ENCODE measurements at regions not wholly inside any gene's neighbourhood (a gene's known extent, or its start where the extent isn't known, plus 50 kb on each side); places are given as distances from the start of the nearest gene placed in this dataset.

DNA sequence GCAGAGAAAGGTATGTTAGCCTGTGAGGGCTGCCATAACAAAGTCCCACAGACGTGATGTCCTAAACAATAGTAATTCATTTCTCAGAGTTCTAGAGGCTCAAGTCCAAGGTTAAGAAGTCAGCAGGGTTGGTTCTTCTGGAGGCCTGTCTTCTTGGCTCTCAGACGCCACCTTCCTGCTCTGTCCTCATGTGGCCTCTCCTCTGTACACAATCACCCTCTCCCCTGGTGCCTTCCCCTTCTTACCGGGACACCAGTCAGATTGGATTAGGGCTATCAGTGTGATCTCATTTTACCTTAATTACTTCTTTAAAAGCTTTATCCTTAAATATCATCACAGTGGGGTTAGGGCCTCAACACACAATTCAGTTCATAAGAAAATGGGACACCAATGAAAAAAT is 860.5 kb downstream of the RNF144A start:
- no peak for DNase-seq

DNA sequence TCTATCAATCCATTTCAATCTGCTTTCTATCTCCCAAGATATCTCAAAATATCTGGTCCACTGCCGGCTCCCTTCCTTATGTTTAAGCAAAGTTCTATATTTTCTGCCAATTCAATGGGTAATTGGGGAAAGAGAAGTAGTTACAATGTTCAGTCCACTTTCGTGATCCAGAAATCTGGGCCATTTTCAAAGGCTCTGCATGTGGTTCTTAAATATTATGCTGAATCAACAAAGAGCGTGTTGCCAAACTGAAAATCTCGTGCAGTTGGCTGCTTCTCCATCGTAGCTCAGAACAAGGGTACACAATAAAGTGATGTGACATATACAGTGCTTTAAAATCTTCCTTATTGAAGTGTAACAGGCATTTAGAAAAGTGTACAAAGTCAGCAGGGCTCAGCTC is 863.1 kb downstream of the RNF144A start:
- DNase-seq: no peak

DNA sequence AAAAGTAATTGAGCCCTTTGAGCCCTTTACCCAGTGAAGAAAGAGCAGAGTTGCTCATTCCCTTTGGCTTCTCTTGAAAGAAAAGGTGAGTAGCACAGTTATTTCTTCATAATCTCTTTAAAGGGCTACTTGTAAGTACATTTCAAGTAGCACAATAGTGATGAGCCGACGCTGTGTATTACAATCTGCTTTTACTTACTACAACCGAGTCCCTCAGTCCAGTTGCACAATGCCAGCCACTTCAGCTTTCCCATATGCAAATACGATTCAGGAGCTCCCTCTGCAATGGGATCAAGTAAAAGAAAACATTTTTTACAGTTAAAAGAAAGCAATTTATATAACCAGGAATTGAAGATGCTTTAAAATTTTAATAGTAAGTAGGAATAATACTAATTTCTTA is 868.5 kb downstream of the RNF144A start:
- no peak for DNase-seq

DNA sequence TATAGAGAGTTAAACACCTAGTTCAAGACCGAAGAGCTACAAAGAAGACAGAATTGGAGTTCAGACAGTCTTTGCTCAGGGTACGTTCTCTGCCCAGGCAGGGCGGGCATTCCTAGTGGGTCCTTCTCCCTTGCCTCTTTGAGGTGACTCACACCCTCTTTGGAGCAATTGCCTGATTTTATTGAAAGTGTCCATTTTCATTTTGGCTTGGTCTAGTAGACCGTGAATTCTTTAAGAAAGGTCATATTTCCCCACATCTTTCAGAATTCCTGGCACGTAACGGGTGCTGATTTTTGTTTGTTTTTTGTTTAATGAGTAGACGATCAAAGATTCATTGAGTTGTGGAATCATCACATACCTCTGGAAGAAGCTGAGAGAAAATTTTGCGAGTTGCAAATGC is 871.5 kb downstream of the RNF144A start:
- no peak for DNase-seq

DNA sequence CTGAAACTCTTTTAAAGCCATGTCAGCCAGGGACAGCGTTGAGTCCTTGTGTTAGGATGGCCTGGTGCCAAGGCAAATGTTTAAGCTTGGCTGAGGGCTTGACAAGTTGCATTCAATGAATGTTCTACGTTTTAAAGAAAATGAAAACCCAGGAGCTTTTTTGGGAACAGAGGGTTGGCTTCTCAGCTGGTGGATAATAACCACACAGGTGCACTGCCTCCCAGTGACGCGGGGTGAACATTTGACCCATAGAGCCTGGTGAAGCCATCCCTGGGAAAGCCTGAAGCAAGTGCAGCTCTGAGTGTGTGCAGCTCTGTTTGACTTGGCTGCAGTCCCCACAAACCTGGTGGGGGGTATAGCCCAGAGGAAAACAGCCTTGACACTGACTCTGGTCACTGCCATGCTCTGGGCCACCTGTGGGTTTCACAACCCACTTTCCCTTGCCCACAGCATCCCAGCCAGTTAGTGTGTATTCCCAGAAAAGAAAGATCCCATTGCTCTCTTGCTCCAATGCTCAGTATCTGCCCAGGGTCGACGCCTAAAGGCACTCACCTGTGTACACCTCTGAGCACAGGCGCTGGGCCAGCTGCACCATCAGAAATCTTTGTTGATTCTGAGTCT is 874.9 kb downstream of the RNF144A start:
- DNase-seq: no peak

DNA sequence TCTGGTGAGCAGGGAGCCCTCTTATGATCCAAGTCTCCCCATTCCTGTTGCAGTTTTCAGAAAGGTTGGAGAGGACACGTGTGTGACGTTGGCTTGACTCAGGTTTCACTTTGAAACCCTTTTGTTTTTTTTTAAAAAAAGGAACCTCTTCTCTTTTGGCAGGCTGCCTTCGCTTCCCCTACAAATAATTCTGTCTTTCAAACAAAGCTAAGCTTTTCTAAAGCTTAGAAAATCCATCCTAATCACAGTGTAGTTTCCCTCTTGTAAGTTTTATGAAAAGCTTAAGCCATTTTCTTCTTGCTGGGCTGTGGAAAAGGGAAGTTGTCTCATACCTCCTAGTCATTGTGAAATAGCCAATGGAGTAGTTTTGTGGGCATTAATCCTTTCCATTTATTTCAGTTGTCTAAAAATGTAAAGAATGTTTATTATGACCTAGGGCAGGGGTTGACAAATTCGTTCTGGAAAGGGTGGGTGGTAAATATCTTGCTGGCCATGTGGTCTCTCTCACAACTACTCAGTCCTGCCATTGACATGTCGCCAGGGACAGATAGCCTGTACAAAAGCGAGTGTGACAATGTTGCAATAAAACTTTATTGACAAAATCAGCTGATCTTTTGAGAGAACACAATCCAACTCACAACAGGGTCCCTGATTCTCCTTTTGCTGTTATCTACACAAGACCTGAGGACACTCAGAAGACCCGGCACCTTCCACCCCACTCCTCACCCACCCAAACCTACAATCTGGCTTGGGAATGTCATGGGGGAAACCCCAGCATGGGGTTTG is 878.8 kb downstream of the RNF144A start:
- no peak for DNase-seq

DNA sequence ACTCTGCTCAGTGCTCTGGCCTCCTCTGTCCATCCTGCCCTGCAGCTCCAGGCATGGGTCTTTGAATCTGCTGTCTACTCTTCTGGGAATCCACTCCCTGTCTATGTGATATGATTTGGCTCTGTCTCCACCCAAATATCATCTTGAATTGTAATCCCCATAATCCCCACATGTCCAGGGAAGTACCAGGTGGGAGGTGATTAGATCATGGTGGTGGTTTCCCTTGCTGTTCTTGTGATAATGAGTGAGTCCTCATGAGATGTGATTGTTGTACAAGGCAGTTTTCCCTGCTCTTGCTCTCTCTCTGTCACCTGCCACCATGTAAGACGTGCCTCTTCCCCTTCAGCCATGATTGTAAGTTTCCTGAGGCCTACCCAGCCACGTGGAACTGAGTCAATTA is 881.8 kb upstream of the ID2 start:
- DNase-seq: no peak

DNA sequence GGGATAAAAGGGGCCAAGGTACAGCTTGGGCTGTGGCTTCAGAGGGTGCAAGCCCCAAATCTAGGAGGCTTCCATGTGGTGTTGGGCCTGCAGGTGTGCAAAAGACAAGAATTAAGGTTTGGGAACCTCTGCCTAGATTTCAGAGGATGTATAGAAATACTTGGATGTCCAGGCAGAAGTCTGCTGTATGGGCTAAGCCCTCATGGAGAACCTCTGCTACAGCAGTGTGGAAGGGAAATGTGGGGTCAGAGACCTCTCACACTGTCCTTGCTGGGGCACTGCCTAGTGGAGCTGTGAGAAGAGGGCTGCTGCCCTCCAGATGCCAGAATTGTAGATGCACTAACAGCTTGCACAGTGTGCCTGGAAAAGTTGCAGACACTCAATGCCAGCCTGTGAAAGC is 880.6 kb upstream of the ID2 start:
- DNase-seq: no peak

DNA sequence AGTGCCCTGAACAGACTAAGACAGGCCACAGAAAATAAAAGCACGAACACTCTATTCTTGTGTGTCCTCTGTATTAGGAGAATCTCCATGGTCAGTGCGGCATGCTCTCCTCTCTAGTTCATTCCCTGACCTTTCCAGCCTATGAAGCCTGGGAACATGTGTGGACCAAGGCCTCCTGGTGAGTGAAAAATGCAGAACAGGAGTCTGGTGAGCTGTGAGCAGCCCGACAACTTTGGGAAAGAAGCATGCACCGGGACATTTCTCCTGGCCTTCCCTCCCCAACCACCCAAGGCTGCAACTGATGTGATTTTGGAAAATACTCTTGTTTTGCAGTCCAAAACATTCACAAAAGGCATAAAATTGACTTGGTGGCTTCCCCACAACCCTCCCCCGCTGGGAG is 878.3 kb upstream of the ID2 start:
- DNase-seq: no peak

DNA sequence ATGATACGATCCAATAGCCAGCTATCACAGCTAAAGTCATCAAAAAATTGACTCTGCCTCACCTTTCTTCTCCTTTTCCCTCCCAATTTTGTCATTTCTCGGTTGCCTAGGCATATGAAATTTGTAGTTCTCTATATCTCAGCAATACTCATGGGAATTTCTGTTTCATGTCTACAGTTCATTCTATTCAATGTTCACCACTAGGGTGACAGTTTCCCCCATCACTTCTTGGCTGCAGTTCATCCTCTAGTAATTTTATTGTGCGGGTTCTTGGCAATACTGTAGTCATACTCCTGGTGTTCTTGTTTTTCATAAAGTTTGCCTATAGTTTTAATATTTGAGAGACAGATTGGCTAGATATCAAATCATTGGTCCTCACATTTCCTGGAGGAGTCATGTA is 872.2 kb upstream of the ID2 start:
- no peak for DNase-seq

DNA sequence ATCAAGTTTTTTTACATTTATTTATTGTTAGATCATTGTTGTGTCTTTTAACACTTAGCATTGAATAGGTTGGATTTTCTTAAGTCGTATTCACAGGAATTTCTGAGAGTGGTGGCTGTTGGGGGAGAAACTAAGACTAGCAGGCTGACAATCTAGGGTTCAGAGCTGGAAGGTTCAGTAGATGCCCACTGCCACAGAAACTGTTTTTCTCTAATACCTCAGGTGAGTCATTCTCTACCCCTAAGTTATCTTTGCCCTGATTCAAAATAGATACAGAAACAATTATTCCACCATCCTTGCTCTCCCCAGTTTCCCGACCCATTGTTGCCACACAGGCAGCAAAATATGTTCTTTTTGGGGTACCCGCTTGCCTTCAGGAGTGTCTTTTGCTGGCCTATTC is 870.8 kb upstream of the ID2 start:
- DNase-seq: no peak

DNA sequence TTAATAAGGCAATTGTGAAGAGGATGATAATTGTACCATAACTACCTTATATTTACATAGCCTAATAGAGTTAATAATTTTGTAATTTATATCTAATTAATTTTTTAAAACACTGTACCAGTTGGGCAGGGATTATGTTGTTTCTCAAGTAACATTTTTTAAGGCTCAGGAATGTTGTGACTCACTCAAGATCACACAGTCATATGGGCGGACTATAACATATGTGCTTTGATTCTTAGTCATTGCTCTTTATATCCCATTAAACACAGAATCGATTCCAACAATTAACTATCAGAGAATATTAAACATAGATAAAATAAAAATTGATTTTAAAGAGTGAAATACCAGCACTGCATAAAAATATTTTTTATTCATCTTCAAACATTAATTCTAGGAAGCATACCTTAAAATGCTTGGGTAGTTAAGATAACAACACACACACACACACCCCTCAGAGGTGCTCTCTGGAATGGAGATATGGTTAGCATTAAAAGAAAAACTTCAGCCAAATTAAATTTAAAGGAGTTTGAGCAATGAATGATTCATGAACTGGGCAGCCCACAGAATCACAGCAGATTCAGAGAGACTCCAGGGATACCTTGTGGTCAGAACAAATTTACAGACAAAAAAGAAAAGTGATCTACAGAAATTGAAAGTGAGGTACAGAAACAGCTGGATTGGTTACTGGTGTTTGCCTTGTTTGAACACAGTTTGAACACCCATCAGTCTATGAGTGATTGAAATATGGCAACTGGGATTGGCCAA is 869.4 kb upstream of the ID2 start:
- no peak for DNase-seq

DNA sequence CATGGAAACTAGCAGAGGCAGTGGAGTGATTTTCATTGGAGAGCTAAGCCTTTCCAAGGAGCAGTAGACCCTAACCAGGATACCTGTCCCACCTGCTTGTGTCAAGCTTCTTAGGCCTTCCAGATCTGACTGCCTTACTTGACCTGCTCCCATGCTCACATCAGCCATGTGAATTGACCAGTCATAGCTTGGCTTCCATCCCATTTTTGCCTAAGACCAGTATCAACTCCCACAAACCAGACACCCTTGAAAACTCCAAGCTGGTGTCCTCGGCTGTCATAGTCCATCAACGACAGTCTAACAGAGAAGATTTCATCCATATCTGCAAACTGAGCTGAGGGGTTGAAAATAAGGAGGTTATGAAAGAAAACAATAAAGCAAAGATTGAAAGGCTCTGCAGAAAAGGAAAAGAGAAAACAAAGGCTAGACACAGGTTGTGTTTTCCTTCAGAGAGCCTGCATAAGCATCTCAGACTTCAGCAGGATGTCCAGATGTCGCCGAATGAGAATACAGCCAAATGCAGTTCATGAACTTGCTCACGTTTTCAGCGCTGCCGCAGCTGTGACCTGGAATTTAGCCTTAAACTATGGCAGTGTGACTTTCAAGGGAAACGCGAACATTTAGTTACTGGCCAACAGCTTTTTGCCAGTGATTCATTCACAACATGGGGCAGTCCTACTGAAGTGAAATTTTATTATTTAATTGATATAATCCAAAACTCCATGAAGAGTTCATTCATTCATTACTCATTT is 868.1 kb upstream of the ID2 start:
- DNase-seq: no peak

DNA sequence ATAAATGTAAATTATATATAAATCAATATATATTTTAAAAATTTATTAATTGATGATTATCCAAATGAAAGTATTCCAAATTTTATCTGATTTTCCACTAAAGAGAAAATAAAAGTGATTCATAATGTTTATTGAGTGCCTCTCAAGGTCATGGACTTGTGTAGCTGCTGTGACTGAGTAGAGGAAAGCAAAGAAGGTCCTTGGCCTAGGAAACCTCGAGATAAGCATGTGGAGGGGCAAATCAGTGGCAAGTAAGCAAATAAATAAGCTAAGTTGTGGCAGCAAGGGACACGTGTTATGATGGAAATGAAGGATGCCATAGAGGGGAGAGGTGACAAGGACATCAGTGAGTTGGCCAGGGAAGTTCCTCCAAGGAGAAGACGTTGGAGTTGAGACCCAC is 866.1 kb upstream of the ID2 start:
- DNase-seq: no peak

DNA sequence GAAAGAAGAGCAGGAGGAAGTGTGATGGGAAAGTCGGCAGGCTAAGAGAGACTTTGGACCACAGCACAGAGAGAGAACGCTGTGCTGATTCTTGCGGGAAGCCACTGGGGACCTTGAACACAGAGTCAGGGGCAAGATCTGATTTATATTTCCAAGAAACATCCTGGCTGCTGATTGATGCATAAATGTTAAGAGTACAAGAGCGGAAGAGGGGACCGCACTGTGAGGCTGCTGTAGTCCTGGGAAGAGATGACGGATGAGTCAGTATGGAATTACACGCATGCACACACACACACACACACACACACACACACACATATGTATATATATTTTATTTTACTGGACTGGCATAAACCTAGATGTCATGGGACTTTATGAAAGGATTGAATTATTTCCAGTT is 865.6 kb upstream of the ID2 start:
- no peak for DNase-seq

DNA sequence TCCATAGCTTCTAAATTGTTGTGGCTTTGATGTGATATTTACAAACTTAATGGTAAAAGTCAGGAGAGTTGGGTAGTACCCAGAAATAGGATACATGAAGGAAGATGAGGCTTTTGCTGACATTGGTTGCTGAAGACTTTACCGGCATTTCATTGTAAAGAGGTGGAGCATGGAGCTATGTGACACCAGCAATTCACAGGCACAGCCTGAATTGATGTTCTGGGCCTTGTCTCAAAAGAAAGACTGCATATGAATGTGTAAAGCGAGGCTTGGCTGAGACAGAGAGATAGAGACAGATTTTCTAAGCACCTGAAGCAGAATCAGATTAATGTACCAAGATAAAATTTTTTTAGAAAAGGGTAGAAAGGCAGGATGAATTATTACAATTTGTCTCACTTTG is 864.9 kb upstream of the ID2 start:
- no peak for DNase-seq

DNA sequence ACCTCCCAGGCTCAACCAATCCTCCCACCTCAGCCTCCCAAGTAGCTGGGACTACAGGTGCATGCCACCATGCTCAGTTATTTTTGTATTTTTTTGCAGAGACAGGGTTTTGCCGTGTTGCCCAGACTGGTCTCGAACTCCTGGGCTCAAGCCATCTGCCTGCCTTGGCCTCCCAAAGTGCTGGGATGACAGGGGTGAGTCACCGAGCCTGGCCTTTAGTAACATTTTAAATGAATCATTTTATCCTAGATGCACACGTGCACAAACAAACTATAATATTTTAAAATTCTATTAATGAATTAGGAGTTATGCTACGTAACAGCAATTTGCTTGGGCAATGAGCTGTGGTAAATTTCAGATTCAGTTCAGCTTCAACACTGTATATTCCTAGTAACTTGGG is 862.5 kb upstream of the ID2 start:
- DNase-seq: no peak

DNA sequence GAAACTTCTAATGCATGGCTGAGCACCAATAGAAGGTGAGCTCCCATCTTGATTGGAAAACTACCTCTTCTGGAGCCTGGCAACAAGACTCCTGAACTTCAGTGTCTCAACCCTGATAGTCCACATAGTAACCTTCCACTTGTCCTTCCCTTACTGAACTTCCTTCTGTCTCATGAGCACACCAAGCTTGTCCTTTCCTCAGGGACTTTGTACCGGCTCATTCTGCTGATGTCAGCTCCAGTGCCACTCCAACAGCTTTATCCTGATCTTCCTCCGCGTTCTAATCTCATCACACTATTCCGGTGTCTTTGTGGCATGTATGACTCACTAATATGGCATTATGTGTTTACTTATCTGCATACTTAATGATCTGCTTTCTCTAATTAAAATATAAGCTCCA is 862.0 kb upstream of the ID2 start:
- DNase-seq: no peak

DNA sequence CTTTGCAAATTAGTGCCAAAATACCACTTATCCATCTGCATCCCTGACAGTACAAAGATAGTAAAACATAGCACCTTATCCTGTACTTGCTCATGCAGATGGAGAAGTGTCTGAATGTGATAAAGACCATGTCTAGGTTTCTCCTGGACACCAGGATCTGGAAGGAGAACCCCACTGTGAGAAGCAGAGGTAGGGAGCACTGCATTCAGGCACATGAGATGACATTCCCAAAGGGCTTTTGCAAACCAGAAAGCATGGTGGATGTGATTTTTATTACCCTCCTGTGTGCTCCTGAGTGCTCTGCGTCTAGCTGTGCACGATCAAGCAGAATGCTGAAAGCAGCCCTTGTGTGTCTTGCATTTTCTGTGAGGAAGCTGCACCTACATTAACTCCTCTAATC is 857.6 kb upstream of the ID2 start:
- DNase-seq: no peak

DNA sequence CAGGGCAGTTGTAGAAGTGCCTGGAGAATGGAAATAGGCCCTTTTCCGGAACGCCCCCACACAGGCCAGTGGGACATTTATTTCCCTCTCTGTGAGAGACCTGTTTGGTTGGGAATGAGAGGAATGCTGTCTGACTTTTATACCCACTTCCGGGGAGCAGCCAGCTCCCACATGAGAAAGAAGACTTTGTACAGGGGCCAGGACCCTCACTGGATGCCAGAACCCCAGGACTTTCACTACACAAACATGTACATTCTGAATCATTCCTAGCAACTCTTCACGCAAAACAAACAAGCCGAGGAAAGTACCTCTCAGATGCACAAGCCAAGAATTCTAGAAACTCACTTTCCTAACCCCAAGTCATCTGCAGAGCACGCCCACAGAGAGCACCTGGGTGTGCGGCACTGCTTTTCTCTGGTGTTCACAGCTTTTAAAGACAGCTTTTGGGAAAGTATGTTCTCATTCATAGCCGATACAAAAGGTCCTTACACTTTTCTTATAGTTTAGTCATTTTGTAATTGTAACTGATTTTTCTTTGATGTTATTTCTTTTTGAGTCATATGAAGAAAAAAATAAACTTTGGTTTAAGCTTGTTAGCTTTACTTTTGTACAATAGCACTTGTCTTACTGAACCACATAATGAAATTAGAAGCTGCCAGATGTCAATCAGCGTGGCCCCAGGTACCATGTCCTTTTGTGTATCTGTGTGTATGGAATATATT is 856.1 kb upstream of the ID2 start:
- no peak for DNase-seq

DNA sequence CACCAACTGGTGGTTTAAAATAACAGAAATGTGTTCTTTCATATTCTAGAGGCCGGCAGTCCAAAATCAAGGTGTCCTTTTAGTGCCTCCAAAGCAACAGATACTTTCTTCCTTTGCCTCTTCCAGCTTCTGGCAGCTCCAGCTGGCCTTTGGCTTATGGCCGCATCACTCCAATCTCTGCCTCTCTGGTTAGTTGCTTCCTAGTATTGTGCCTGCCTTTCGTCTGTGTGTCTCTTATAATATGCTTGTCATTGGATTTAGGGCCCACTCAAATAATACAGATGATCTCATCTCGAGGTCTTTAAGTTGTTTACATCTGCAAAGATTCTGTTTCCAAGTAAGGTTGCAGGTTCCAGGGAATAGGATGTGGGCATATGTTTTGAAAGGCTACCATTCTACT is 855.2 kb upstream of the ID2 start:
- DNase-seq: no peak

DNA sequence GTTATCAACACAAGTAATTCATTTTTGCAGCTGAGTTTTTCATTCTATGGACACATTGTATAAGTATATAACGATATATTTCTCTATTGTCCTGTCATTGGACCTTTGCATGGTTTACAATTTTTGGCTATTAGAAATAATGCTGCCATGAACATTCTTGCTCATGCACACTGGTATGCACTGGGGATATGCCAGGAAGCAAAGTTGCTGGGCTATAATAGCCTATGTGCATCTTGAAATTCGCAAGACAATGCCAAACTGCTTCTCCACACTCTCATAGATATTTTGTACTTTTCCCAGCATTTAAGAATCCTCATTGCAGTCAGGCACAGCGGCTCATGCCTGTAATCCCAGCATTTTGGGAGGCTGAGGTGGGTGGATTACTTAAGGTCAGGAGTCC is 852.6 kb upstream of the ID2 start:
- no peak for DNase-seq

DNA sequence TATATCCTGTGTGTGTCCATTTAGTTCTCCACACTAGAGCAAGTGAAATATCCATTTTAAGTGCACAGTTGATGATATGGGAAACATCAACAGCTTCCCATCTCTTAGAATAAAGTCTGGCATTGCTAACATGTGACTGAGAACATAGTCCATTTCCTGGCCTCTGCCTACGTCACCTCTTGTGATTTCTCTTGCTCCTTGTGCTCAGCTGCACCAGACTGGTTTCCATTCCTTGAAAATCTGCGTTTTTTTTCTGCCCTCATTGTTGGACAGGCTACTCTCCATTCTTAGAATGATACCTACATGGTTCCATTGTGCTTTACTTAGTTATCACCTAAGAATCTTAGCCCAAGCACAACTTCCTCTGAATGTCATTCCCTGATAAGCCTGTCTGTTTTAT is 851.2 kb upstream of the ID2 start:
- DNase-seq: no peak
